GM21528 (cell line): ENCODE measurements at regions not wholly inside any gene's neighbourhood (a gene's known extent, or its start where the extent isn't known, plus 50 kb on each side); places are given as distances from the start of the nearest gene placed in this dataset.
"Not testable (repeated sequence)": the region's sequence is repeated elsewhere in the genome, so short reads cannot be mapped to it uniquely, and the experiment has no call there.

Source experiments
- ATAC-seq: cut with Tn5 transposase; IDR thresholded peaks from one replicate; pipeline ENCODE4 v1.9.1; 2021; ENCODE audit warnings: mild to moderate bottlenecking, moderate library complexity; ENCODE audit not compliant: unreplicated experiment, low FRiP score

DNA sequence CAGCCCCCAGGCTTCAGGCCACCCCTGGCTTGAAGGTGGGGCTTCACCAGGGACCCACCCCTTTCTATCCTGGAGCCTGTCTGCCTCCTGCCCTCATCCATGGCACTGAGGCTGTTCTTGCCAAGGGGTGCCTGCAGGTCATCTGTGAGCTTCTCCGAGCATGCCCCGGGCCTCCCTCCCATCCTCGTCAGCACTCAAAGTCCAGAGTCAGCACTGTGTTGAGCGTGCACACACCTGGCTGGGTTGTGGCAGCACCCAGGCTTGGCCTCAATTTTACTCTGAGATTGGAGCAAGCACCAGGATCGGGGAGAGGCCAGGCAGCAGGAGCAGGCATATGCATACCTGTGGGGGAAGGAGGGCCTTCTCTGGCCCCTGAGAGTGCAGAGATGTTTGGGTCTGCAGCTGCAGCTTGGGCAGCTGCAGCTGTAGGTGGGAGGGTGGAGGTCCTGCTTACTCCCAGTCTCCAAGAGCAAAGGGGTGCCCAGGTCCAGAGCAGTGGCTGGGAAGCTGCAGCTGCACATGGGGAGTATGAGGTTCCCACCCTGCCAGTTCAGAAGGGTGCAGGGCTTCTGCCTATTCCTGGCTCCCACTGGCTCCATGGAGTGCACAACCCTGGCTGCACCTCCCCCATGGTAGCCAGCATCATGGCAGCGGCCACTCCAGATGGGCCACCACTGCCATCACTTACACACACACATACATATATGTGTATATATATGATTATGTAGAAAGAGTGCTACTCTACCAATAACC, 488.7 kb downstream of the JRKL start:
- no peak for ATAC-seq

DNA sequence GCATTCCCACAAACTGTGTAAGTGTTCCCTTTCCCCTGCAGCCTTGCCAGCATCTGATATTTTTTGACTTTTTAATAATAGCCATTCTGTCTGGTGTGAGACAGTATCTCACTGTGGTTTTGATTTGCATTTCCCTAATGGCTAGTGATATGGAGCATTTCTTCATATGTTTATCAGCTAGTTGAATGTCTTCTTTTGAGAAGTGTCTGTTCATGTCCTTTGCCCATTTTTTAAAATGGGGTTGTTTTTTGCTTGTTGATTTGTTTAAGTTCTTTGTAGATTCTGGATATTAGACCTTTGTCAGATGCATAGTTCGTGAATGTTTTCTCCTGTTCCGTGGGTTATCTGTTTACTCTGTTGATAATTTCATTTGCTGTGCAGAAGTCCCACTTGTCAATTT, 492.8 kb downstream of the JRKL start:
- not testable (repeated sequence) for ATAC-seq

DNA sequence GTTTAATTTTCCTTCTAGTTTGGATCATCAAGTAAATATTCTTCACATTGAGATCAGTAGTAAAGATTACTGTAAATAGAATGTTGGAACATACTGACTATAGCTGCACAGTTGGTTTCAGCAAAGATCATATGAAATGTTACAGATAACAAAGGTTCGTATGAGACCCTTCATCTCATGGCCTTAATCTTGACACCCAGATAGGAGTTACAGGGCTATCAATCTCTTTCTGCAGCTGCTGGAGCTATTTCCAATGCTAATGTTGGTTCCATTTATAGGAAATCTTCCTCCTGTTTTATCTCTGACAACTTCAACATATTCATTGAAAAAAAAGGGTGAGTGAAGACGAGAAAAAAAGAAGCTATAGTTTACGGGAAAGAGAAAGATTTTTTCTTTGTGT, 495.6 kb downstream of the JRKL start:
- no peak for ATAC-seq

DNA sequence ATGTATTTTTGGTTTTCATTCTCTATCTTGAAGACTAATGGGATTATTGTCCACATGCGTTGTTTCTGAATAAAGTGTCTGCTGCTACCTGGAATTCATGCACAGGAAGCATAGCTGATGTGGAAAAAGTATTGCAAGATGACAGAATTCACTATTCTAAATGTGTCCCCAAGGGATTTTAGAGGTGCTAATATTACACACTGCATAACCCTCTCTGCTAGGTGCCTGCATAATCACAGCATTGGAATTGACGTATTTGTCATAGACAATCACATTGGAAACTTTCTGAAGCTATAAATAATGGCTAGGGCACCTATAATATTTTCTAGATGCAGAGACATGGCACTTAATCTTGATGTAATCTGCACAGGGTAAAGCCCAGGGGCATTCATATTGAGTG, 496.1 kb downstream of the JRKL start:
- no peak for ATAC-seq

DNA sequence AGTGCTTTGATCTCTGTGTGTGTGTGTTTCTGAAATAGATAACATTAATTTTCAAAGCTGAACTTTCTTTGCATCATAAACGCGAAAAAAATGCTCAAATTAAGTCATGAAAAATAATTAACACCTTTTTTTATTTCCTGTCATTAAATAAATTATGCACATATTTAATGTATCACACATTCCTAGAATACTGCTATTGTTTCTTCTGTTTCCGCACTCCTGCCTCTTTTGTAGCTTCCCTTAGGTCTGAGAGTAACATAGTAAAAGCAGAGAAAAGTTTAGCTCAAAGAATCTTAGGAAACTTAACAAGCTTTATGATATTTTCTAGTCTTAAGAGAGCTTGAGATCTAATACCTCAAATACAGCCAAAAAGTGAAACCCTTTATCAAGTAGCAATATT, 504.2 kb downstream of the JRKL start:
- no peak for ATAC-seq

DNA sequence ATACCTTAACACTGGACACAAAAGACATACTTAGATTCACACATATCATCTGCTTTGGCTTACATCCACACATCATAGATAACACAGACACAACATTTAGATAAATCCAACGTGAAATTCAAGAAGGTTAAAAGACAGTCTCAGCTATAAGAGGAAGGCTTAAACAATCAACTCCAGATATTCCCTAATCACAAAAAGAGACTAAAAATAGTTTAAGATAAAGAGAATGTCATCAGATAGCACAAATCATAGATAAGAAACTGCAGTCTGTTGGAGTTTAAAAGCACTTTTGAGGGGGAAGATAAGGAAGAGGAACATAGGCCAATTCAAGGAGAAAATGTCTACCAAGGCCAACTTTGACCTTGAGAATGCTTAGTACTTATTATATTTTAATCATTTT, 504.8 kb downstream of the JRKL start:
- no peak for ATAC-seq

DNA sequence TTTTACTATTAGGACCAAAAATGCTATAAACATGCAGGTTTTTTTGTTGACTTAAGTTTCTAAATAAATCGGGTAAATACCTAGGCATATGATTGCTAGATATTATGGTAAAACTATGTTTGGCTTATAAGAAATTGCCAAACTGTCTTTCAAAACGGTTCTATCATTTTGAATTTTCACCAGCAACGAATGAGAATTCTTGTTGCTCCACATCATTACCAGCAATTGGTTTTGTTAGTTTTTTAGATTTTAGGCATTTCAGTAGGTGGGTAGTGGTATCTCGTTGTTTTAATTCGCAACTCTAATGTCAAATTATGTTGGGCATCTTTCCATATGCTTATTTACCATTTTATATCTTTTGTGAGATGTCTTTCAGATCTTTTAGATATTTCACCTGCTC, 510.2 kb downstream of the JRKL start:
- no peak for ATAC-seq

DNA sequence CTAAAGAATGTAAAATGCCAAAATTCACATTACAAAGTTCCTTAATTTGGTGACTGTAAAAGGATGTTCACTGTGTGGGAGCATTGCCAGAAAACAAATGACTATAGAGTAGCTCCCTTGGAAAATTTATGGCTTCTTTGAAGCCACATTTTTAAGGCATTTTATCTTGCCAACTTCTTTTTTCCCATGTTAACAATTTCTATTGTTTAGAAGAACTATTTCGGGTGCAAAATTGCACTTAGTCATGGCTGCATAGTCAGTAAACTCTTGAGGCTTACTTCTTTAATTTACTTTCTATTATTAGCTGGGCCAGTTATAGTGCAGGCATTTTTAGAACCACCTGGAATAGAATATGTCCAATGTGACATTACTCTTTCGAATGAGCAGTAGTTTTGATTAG, 515.3 kb downstream of the JRKL start:
- ATAC-seq, result no peak

DNA sequence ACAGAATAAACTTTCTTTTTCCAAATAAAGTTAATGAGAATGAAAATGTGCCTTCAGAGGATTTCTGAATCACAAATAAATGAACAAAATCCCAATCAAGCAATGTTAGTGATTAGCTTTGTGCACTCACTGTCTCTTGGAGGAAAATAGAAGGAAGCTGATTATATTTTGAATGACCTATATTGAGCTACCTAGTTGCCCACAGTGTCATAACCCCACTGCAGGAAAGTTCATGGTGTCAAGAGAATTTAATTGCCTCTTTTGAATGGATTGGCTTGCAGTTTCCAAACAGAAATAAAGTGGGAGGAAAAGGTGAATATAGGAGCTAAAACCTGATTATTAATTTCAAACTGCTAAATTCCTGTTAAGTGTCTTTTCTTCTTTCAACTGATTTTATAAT, 515.9 kb downstream of the JRKL start:
- no peak for ATAC-seq

DNA sequence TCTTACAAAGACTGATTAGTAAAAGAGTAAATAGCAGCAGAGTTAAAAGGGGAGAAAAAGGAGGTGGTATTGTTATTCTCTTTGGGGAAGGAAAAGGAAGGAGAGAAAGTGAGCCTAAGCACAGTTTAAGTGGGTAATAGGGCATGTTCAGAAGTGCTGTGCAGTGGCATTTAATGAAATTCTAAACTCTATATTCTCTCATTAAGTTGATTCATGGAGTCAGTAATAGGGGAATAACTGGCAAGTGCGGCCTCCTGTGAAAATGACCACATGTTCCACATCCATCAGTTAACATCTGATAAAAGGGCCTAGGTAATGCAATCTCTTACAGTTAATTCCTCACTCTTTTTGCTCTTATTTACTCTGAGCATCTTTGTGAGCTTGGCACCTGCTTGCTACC, 516.7 kb downstream of the JRKL start:
- no peak for ATAC-seq

DNA sequence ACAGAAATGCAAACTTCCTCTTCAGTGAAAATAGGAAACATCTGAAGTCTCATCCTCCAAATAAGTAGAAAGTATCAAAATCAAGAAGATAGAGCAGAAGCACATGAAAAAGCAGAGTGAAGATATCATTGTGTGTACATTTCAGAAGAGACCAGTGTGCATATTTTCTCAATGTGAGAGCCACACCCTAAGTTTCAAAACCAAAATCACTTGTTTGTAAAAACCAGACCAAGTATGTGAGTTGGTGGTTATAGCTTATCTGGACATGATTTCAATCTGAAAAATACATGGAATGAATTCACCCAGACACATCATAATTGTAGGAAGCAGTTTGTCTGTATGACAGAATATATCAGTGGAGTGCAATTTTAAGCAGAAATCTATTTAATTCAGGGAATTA, 536.0 kb downstream of the JRKL start:
- no peak for ATAC-seq

DNA sequence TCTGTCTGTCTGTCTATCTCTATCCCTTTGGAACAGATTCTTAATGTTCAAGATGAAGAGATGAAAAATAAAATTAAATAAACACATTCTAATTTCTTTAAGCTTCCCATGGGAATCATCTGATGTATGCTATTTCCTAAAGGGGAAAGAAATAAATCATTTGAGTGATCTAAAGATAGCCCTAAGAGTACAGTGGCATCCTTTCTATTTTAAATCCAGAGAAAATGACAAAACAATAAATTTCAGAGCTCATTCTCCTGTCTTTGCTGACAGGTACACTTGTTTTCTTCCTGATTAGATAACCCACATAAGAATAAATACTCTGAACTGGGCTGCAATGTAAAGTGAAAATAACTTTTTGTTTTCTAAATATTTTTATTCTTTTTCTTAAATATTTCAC, 550.4 kb downstream of the JRKL start:
- no peak for ATAC-seq

DNA sequence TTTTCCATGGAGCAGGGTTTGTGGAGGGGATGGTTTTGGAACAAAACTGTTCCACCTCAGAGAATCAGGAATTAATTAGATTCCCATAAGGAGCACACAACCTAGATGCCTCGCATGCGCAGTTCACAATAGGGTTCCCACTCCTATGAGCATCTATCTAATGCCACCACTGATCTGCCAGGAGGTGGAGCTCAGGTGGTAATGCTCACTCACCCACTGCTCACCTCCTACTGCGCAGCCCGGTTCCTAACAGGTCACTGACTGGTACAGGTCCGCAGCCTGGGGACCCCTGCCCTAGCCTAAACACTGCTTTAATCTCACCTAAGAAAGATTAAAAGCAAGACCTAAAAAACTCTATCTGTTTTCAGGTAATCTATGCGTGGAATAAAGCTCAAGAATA, 553.0 kb downstream of the JRKL start:
- no peak for ATAC-seq

DNA sequence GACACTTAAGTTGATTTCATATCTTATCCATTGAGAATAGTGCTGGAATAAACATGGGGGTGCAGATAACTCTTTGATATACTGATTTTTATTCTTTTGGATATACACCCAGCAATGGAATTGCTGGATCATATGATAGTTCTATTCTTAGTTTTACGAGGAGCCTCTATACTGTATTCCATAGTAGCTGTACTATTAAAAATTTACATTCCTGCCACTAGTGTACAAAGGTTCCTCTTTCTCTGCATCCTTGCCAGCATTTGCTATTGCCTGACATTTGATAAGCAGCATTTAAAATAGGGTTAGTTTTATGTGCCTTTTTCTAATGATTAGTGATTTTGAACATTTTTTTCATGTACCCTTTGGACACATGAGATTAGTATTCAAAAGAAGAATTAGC, 554.2 kb downstream of the JRKL start:
- no peak for ATAC-seq

DNA sequence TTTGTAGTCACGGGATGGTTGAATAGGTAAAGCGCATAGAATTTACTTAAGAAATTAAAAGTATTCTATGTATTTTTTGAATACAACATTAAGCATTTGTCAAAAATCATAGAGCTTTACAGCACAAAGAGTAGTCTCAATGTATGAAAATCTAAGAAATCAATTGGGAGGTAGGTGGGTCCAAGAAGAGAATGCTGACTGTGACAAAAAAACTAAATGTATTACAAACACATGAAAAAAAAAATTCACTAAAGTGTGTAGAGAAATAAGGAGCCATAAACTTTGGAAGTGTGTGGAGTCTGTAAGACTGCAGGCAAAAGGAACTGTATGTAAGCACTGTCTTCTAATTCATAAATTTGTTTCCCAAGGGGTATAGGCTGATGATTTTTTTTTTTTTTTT, 558.3 kb downstream of the JRKL start:
- ATAC-seq, result no peak

DNA sequence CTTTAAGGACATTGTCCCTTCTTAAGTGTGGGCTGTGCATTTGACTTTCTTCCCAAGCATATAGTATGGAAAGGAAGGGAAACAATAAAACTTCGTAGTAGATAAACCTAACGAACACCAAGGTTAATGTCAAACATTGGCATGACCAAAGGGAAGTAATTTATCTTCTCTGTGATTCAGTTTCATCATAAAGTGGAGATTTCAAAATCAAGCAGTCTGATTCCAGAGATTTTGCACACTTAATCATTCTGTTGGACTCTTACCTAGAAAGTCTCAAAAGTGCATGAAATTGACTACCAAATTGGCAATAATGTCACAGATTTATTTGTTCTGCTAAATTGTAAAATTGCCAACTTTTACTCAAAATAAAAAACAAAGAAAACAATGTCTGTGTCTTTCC, 559.7 kb downstream of the JRKL start:
- no peak for ATAC-seq

DNA sequence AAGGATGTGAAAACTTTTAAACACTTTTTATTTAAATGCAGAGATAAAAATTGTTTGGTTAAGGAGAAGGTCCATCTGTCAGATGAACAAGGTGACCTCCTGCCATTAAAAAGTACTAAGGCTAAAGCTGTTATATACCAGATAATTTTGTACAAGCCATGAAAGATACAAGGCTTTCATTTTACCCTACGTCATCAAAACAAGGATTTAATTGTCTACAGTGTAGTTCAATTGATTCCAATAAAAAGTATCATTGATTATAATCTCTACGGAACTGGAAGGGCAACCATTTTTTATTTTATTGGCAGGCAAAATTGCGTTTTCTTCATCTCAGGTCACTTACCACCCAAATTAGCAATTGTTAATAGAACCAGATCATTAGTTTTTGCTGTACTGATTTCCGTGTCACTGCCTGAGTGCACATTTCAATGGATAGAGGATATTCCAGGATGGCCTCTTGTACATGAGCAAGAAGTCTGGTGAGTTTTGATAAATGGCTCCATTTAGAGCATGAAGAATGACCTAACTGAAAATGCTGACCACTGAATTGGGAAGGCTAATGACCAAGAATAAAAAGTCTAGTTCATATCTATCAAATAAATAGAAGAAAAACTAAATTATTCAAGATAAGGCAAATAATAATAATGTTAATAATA, 564.9 kb downstream of the JRKL start:
- no peak for ATAC-seq

DNA sequence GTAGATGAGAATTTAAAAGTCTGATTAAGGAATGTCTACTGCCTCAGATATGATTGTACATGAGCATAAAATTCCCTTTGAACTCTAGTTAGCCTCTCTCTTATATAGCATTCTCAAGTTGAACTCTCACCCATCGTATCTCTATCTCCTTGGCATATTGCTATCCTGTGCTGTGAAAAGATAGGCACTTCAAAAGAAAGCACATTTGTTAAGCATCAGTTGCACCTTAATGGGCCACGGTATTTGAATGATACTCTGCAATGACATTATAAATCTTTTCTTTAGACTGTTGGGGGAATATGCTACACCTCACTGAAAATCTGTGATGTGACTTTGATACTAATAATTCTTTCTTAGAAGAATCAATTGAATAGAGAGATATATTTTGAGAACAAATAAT, 570.7 kb downstream of the JRKL start:
- no peak for ATAC-seq

DNA sequence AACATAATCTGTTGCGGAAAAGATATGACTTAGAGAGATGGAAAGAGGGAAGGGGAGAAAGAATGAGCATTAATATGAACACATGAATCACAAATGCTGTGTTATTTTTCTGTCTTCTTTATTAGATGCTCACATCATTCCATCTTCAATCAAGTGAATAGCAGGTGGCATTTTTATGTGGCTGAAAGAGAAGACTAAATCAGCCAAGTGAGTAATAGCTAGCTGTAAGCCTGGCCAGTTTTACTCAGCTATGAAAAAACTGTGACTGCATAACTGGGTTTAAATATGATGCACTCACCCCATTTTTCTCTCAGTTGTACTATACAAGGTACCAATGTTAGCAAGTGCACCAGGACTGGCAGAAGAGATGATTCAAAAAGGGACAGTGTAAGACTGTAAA, 571.1 kb downstream of the JRKL start:
- no peak for ATAC-seq

DNA sequence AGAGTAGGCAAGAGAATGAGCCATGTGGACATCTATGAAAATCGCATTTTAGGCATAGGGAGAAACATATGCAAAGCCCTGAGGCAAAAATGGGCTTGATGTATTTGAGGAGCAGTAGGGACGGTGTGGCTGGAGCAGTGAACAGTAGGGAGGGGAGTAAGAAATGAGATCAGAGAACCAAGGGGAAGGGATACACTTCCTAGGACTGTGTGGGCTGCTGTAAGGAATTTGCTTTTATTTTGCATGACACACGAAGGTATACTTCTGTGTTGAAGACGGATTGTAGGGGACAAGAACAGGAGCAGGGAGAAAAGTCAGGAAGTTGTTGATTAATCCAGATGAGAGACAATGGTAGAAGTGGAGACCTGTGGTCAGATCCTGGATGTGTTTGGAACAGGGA, 572.1 kb downstream of the JRKL start:
- ATAC-seq, result no peak

DNA sequence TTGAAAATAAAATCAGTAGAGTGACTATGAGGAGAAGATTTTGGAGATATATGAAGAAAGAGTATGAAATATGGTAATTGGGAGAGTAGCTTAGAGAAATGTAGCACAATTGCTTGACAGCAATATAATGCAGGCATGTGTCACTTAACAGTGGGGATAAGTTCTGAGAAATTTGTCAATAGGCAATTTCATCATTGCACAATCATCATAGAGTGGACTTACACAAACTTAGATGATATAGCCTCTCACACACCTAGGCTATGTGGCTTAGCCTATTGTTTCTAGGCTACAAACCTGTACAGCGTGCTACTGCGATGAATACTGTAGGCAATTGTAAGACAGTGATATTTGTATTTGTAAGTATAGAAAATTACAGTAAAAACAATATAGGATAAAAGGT, 573.6 kb downstream of the JRKL start:
- no peak for ATAC-seq

DNA sequence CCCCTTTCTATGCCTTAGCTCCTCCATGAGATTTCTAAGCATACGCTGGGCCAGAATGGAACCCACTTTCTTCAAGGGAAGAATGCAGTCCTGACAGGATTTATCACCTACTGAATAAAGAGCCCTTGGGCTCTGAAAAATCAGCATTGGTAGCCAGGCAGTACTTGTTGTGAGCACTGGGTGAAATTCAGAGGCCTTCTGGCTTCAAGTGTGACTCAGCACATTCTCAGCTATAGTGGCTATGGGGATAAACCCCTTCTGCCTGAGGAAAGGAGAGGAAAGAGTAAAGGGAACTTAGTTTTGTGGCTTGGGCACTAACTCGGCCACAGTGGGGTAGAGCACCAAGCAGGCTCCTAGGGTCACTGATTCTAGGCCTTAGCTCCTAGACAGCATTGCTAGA, 574.8 kb downstream of the JRKL start:
- no peak for ATAC-seq

DNA sequence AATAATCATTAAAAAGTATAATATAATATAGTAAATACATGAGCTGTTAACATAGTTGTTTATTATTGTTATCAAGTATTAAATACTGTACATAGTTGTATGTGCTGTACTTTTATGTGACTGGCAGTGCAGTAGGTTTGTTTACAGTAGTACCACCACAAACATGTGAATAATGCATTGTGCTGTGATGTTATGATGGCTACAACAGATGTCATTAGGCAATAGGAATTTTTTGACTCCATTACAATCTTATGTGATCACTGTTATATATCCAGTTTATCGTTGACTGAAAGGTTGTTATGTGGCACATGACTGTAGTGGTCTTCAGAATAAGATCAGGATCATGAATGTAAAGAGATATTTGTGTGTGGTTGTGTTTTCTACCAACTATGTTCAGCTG, 577.8 kb downstream of the JRKL start:
- no peak for ATAC-seq
